ENCODE measurements at regions not wholly inside any gene's neighbourhood (a gene's known extent, or its start where the extent isn't known, plus 50 kb on each side); places are given as distances from the start of the nearest gene placed in this dataset.

DNA sequence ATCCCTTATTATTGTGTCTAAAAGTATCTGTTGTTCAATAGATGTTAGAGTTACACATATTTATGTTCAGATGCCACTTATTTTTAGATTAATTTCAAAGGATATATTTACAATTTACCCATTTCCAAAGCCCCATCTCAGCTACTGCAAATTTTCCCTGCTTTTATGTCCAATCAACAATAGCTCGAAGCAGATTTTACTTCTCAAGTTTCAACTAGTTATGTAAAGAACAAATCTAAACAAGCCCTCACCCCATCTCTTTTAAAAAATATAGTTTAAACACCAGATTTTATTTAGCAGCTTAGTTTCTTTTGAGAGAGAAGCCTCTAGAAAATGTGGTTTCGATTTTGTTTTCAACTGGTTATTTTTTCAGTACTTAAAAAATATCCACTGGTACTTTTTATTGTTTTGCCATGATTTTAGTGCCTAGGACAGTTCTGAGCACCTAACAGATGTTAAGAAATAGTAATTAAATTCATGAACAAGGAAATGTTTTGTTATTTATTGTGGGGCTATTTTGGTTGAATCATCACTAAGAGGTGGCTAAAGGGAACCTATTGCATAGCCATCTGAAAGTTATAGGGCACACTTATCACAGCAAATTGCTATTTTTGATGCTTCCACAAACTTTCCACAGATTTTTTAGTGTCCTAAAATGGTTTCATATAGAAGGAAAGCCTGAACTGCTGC, 96.2 kb upstream of the BMP4 start:
- H3K18ac ChIP-seq (ENCODE audit: extremely low read depth, low read length), result no peak overlapping the region
- H4K5ac ChIP-seq (ENCODE audit: insufficient read length, low read depth, low read length), result no peak overlapping the region
- H3K4me3 ChIP-seq (ENCODE audit: extremely low read depth in 1 of 4, insufficient read depth in 2 of 4, low read depth in 3 of 4, low read length in 4 of 4), result no peak overlapping the region
- H3K27me3 ChIP-seq (replicated peaks in 1 of 4; ENCODE audit: control insufficient read depth in 3 of 4, extremely low read depth in 1 of 4, insufficient read depth in 3 of 4, low read length in 3 of 4), result no peaks in the 10 kb centered on the region
- H2BK5ac ChIP-seq (ENCODE audit: low read depth, low read length), result no peak overlapping the region
- no peak overlapping the region for H4K8ac ChIP-seq (ENCODE audit: extremely low read depth, insufficient read depth, low read length)
- H3K9ac ChIP-seq (replicated peaks in 1 of 4; ENCODE audit: extremely low read depth in 1 of 4, low read depth in 3 of 4, low read length in 3 of 4), result no peak overlapping the region
- WGBS, 2 experiments (ENCODE audit: extremely low coverage in 1 of 2, insufficient coverage in 1 of 2, insufficient read length in 1 of 2, insufficient replicate concordance in 2 of 2, low coverage in 1 of 2, low lambda C conversion rate in 2 of 2, missing lambda C conversion rate in 1 of 2), result 94% methylated on average over 2 of the region's 2 CpGs; no CpG with 5 or more reads in 1 of the 2 experiments
- no peak overlapping the region for H3K4ac ChIP-seq (replicated peaks; ENCODE audit: insufficient read length, low read depth, low read length)
- H2BK120ac ChIP-seq (replicated peaks; ENCODE audit: low read depth, low read length), result no peak overlapping the region
- no peaks in the 10 kb centered on the region for H3K36me3 ChIP-seq (ENCODE audit: control insufficient read depth in 2 of 4, insufficient read depth in 4 of 4, low read length in 3 of 4)
- no peak overlapping the region for H2AK5ac ChIP-seq (ENCODE audit: low read depth, low read length)
- H2BK20ac ChIP-seq (ENCODE audit: low read length), result no peak overlapping the region
- H3K14ac ChIP-seq (ENCODE audit: insufficient read length), result no peak overlapping the region
- no peaks in the 10 kb centered on the region for H3K4me1 ChIP-seq (replicated peaks in 1 of 4; ENCODE audit: control insufficient read depth in 3 of 4, insufficient read depth in 4 of 4, low read length in 3 of 4)
- no peak overlapping the region for H4K91ac ChIP-seq (replicated peaks; ENCODE audit: insufficient read length, low read length)
- no peak for FAIRE-seq
- H3K9me3 ChIP-seq (ENCODE audit: insufficient read depth in 2 of 2, low read depth in 1 of 2, low read length in 1 of 2), result no peaks in the 10 kb centered on the region
- H2AFZ ChIP-seq (ENCODE audit: low read length), result no peak overlapping the region
- H3K23me2 ChIP-seq (ENCODE audit: low read depth, low read length), result no peaks in the 10 kb centered on the region
- H3K79me1 ChIP-seq (ENCODE audit: low read depth, low read length), result no peaks in the 10 kb centered on the region
- H2BK15ac ChIP-seq (ENCODE audit: low read length), result no peak overlapping the region
- ChIA-PET CTCF (ENCODE audit: partially characterized antibody) (no interaction called here), POLR2A (ENCODE audit: partially characterized antibody) (no interaction called here)
- no peak overlapping the region for H3K23ac ChIP-seq (ENCODE audit: insufficient read length)
- H3K4me2 ChIP-seq (ENCODE audit: insufficient read depth in 1 of 2, low read depth in 2 of 2, low read length in 2 of 2), result no peak overlapping the region
- no peak for TF ChIP-seq POU5F1 (IDR thresholded peaks at IDR 0.05; ENCODE audit: low read depth, low read length)
- TF ChIP-seq BACH1 (IDR thresholded peaks at IDR 0.05; ENCODE audit: low read length), result no peak
- TF ChIP-seq SIN3A (conservative IDR thresholded peaks at IDR 0.05 in 1 of 2, IDR thresholded peaks at IDR 0.05 in 1 of 2; ENCODE audit: low read depth in 1 of 2, low read length in 2 of 2), result no peak
- TF ChIP-seq, protein P1, sequence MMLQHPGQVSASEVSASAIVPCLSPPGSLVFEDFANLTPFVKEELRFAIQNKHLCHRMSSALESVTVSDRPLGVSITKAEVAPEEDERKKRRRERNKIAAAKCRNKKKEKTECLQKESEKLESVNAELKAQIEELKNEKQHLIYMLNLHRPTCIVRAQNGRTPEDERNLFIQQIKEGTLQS (IDR thresholded peaks at IDR 0.05; ENCODE audit: insufficient read depth, low read depth, low read length), result no peak
- no peak for TF ChIP-seq SAP30 (IDR thresholded peaks at IDR 0.05; ENCODE audit: insufficient read depth, insufficient replicate concordance, low read length)
- no peak for TF ChIP-seq EGR1 (IDR thresholded peaks at IDR 0.05; ENCODE audit: borderline replicate concordance, low read depth, low read length)
- TF ChIP-seq KDM5A (IDR thresholded peaks at IDR 0.05; ENCODE audit: low read length), result no peak
- TF ChIP-seq CREB1 (IDR thresholded peaks at IDR 0.05), result no peak
- no peak for TF ChIP-seq SP1 (IDR thresholded peaks at IDR 0.05; ENCODE audit: low read depth, low read length)
- no peak for TF ChIP-seq CTBP2 (IDR thresholded peaks at IDR 0.05; ENCODE audit: borderline replicate concordance, insufficient read depth, insufficient read length, low read length)
- H3K79me2 ChIP-seq (ENCODE audit: control insufficient read depth in 1 of 2, insufficient read depth in 2 of 2, low read length in 2 of 2), result no peaks in the 10 kb centered on the region
- no peaks in the 10 kb centered on the region for H4K20me1 ChIP-seq (replicated peaks in 1 of 2; ENCODE audit: control insufficient read depth in 1 of 2, insufficient read depth in 2 of 2, low read length in 2 of 2)
- no peak overlapping the region for H3K56ac ChIP-seq (replicated peaks; ENCODE audit: insufficient read length, low read depth, low read length)
- no peak overlapping the region for H3K27ac ChIP-seq (ENCODE audit: low read depth, low read length)
- DNase-seq (ENCODE audit: low read depth in 1 of 2, low spot score in 2 of 2), result no peak
- H2BK12ac ChIP-seq (ENCODE audit: low read depth, low read length), result no peak overlapping the region
